Pancreas (tissue), 10 donors: ENCODE measurements at regions not wholly inside any gene's neighbourhood (a gene's known extent, or its start where the extent isn't known, plus 50 kb on each side); places are given as distances from the start of the nearest gene placed in this dataset.
A peak's percentile ranks its signal among the peaks of the same experiment; 100 is the strongest.

ENCODE experiments used
- ATAC-seq, 4 donors: fragments of 200-7000 bp; cut with Tn5 transposase; one replicate each; pipeline versions ENCODE4 v1.8.0 to v1.9.1; 2020; ENCODE audit warnings: mild to moderate bottlenecking in 4 of 4, moderate library complexity in 4 of 4
- DNase-seq, 6 donors: peaks; one replicate each; pipeline ENCODE4 v3.0.0-alpha.2; 2020
- FAIRE-seq: peaks from 2 replicates; lab custom pipeline; 2012; peaks lifted over from hg19 to GRCh38; lab: Jason Lieb, UNC
- H3K27ac ChIP-seq, 4 donors: fragments of 200-600 bp; sonication (generic); 1 replicate in 3 of 4; 2 replicates in 1 of 4; pipeline versions ENCODE4 v1.5.0 to v1.8.0; 2020
- H3K27me3 ChIP-seq, 4 donors: fragments of 200-600 bp; one replicate each; pipeline ENCODE4 v1.8.0; 2021
- H3K36me3 ChIP-seq, 3 donors: fragments of 200-600 bp; sonication (generic) in 1 of 3; one replicate each; pipeline versions ENCODE4 v1.5.0 to v1.8.0; 2020 to 2021
- H3K4me1 ChIP-seq, 3 donors: fragments of 200-600 bp; one replicate each; pipeline ENCODE4 v1.8.0; 2021
- H3K4me3 ChIP-seq, 4 donors: fragments of 200-600 bp; sonication (generic) in 2 of 4; one replicate each; pipeline versions ENCODE4 v1.5.0 to v1.8.0; 2020 to 2021
- H3K9me3 ChIP-seq, 4 donors: fragments of 200-600 bp; one replicate each; pipeline ENCODE4 v1.8.0; 2021
- CTCF ChIP-seq, 4 donors: fragments of 200-600 bp; sonication (generic) in 3 of 4; IDR thresholded peaks; one replicate each; pipeline versions ENCODE4 v1.5.0 to v1.8.0; 2021; ENCODE audit warnings: antibody characterized with exemption in 4 of 4
- WGBS, 2 donors: extraction: QIAGEN DNeasy Blood & Tissue Kit; methylation state at CpG; one replicate each; pipeline ENCODE4 v1.1.7; 2013; 5-methylcytosine and 5-hydroxymethylcytosine counted together
- intact Hi-C, 3 donors: fragments of 100-400 bp; cut with DNase I; formaldehyde crosslinking; loops; one replicate each; pipeline versions ENCODE4 v1.11.1 to v1.14.2; 2022
- donor health status: healthy with polysubstance abuse.
- donor health status: DM: no; HTN: no; CAD: no; lungs with moderate emphysema.
- donor health status: DM: no; HTN: no; CAD: no.
- donor health status: control.
- donor health status: control.
- donor health status: Bipolar disorder and iron deficiency.
- donor health status: DM: yes; HTN: yes; CAD: no.
- donor health status: DM: no; HTN: no; CAD: no.
- donor health status: DM: no; HTN: no; CAD: no.
- donor health status: DM: yes; HTN: yes; CAD: no.

GRCh38 chr4:138859254-138859653, 156.3 kb upstream of the NOCT start:
- intact Hi-C loops, result no loop called here
- Histone ChIP-seq H3K4me1 (no peaks in the 10 kb centered on the region), H3K4me3 (no peak overlapping the region), H3K27me3 (no peaks in the 10 kb centered on the region), H3K36me3 (no peaks in the 10 kb centered on the region), H3K9me3 (no peaks in the 10 kb centered on the region), H3K27ac (peak overlapping the region in 1 of 4 donors; percentile 19)
- WGBS, 2 donors, result 69 to 74% methylated on average over 4 of the region's 4 CpGs
- FAIRE-seq (no peak), DNase-seq (no peak), ATAC-seq (peak; percentile 31 to 68 (median 54))
- no peak for TF ChIP-seq CTCF (IDR thresholded peaks at IDR 0.05)

- Histone ChIP-seq H3K27ac (no peak overlapping the region), H3K9me3 (no peaks in the 10 kb centered on the region), H3K4me1 (no peaks in the 10 kb centered on the region), H3K4me3 (no peak overlapping the region), H3K36me3 (no peaks in the 10 kb centered on the region), H3K27me3 (no peaks in the 10 kb centered on the region)
- DNase-seq (no peak), ATAC-seq (no peak), FAIRE-seq (no peak)
- intact Hi-C loops, result no loop called here
- TF ChIP-seq CTCF (IDR thresholded peaks at IDR 0.05), result no peak
These were observed 157.2 kb upstream of the NOCT start for GRCh38 chr4:138858419-138858818.

- no peak for TF ChIP-seq CTCF (IDR thresholded peaks at IDR 0.05)
- intact Hi-C loops, result no loop called here
- H3K27ac ChIP-seq, result no peak overlapping the region
- FAIRE-seq (no peak), DNase-seq (no peak), ATAC-seq (no peak)
- no peaks in the 10 kb centered on the region for H3K9me3 ChIP-seq
- 73 to 83% methylated on average over 2 of the region's 2 CpGs for WGBS, 2 donors
- no peak overlapping the region for H3K4me3 ChIP-seq
- H3K27me3 ChIP-seq, result no peaks in the 10 kb centered on the region
- H3K36me3 ChIP-seq, result no peaks in the 10 kb centered on the region
- H3K4me1 ChIP-seq, result no peaks in the 10 kb centered on the region
These were observed 158.2 kb upstream of the NOCT start for GRCh38 chr4:138857416-138857815.

- intact Hi-C loops, result no loop called here
- H3K4me3 ChIP-seq, result no peak overlapping the region
- DNase-seq, result no peak
- no peaks in the 10 kb centered on the region for H3K27me3 ChIP-seq
- no peak for TF ChIP-seq CTCF (IDR thresholded peaks at IDR 0.05)
- ATAC-seq, result no peak
- H3K4me1 ChIP-seq, result no peaks in the 10 kb centered on the region
- FAIRE-seq, result no peak
- no peaks in the 10 kb centered on the region for H3K36me3 ChIP-seq
- H3K9me3 ChIP-seq, result no peaks in the 10 kb centered on the region
- 86 to 89% methylated on average over 2 of the region's 2 CpGs for WGBS, 2 donors
- no peak overlapping the region for H3K27ac ChIP-seq
These were observed 162.9 kb upstream of the NOCT start for GRCh38 chr4:138852681-138853080.

GRCh38 chr4:138851391-138852335, 163.9 kb upstream of the NOCT start:
- WGBS, 2 donors, result 13% methylated on average over 17 of the region's 17 CpGs
- no peak for FAIRE-seq
- no peak for TF ChIP-seq CTCF (IDR thresholded peaks at IDR 0.05)
- ATAC-seq, result peak in 2 of 4 donors; percentile 39 to 67
- Histone ChIP-seq H3K4me3 (no peak overlapping the region), H3K36me3 (no peaks in the 10 kb centered on the region), H3K27ac (no peak overlapping the region), H3K9me3 (no peaks in the 10 kb centered on the region), H3K27me3 (no peaks in the 10 kb centered on the region), H3K4me1 (no peaks in the 10 kb centered on the region)
- DNase-seq, result no peak
- intact Hi-C loops, result no loop called here
